ENCODE measurements at regions not wholly inside any gene's neighbourhood (a gene's known extent, or its start where the extent isn't known, plus 50 kb on each side); places are given as distances from the start of the nearest gene placed in this dataset.
"Not testable (repeated sequence)": the region's sequence is repeated elsewhere in the genome, so short reads cannot be mapped to it uniquely, and the experiment has no call there.

DNA sequence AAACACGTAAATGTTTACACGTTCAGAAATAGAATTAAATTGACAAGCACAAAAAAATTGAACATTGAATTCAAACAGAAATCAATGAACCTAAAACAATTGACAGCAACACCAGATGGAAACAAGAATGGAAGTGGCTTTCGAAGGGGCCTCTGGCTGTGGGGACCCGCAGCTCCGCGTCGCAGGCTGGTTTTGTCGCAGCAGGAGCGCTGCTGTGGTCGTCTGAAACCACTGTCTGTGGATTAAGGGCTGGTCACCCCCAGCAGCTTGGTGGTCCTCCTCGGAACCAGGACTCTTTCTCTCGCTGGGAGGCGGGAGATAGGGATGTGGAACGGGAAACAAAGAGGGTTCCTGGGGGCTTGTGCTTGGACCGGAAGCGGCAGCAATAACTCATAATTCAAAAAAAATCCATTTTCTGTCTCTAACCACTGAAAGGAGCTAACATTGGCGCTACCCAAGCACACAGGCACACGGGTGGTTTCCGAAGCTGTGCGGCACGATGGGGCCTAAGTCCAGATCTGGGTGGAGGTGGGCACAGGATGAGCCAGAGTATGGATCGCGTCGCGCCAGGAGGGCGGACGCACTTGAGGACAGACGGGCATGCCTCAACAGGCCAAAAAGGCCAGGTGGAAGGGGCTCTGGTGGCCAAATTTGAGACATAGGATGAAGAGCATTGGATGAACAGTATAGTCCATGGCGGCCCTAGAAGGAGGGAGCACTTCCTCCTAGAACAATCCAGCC lies 346.0 kb downstream of the CNTNAP3B start:
- H3K9me3 ChIP-seq; H3K4me3 ChIP-seq; in situ Hi-C loops (cut with MboI; ENCODE audit: low sequenced_read_pairs); H3K27me3 ChIP-seq (ENCODE audit: low read depth); DNase-seq (ENCODE audit: low spot score in 2 of 2); H3K36me3 ChIP-seq (replicated peaks); H3K4me1 ChIP-seq: not testable (repeated sequence)

DNA sequence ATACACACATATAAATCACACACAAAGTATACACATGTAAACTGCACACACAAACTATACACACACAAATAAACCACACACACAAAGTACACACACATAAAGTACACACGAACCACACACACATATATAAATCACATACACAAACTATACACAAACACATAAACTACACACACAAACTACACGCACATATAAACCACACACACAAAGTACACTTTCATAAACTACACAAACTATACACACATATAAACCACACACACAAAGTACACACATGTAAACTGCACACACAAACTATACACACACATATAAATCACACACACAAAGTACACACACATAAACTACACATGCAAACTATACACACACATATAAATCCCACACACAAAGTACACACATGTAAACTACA lies 347.3 kb downstream of the CNTNAP3B start:
- H3K27me3 ChIP-seq (ENCODE audit: low read depth); H3K36me3 ChIP-seq (replicated peaks); H3K9me3 ChIP-seq; DNase-seq (ENCODE audit: low spot score in 2 of 2); H3K4me1 ChIP-seq; H3K4me3 ChIP-seq; in situ Hi-C loops (cut with MboI; ENCODE audit: low sequenced_read_pairs): not testable (repeated sequence)

DNA sequence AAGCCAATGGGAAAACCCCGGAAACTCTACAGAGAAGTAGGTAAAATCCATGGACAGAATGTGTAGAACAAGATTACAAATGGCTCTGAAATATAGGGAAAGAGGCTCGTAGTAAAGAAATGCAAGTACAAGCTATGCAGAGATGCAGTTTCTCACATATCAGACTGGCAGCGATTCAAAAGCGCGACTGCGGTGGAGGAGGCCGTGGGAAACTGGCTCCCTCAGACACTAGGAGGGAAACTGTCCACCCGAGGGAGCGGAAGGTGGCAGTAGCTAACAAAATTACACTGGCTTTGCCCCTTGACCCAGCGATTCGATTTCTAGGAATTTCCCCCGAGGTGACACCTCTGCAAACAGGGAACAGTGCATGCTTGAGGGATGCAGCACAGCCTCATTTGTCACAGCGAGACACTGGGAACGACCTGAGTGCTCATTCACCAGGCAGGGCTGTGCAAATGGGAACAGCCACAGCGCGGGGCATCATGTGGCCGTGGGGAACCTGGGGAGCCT lies 349.3 kb downstream of the CNTNAP3B start:
- DNase-seq (ENCODE audit: low spot score in 2 of 2): not testable (repeated sequence)

DNA sequence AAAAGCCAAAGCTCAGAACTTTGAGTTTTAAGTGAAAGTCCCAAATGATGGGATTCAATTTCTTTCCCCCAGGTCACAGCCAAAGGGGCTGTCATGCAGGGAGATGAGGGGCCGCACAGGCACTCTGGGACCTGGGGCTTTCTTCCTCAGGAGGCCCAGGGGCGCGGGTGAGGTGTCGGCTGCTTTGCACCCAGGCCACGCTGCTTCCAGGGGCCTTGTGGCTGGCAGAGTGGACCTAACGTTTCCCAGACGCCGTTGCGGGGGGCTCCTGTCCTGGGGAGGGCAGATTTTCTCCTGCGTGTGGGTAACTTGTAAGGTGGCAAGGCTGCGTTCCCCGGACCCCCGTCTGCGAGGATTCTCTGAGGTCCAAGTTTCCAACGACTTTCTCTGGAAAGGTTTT lies 350.0 kb downstream of the CNTNAP3B start:
- H3K4me3 ChIP-seq; H3K4me1 ChIP-seq; DNase-seq (ENCODE audit: low spot score in 2 of 2); H3K9me3 ChIP-seq; in situ Hi-C loops (cut with MboI; ENCODE audit: low sequenced_read_pairs); H3K27me3 ChIP-seq (ENCODE audit: low read depth); H3K36me3 ChIP-seq (replicated peaks): not testable (repeated sequence)

More for the DNA sequence above, 349.3 kb downstream of the CNTNAP3B start:
- H3K27me3 ChIP-seq (ENCODE audit: low read depth); H3K36me3 ChIP-seq (replicated peaks); in situ Hi-C loops (cut with MboI; ENCODE audit: low sequenced_read_pairs); H3K4me3 ChIP-seq; H3K9me3 ChIP-seq; H3K4me1 ChIP-seq: not testable (repeated sequence)

DNA sequence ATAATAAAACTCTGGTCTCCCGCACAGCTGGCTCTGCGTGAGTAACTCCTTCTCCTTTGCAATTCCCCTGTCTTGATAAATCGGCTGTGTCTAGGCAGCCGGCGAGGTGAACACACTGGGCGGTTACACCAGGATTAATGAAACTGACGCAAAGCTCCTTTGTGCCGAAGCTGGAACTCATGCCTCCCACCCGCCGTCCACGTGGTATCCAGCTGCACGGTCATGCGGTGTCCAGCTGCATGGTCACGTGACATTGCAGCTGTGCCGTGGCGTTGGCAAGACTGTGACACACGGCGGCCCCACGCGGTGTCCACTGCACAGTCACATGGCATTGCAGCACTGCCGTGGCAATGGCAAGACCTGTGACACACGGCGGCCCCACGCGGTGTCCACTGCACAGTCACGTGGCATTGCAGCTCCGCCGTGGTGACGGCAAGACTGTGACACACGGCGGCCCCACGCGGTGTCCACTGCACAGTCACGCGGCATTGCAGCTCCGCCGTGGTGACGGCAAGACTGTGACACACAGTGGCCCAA lies 350.6 kb downstream of the CNTNAP3B start:
- H3K36me3 ChIP-seq (replicated peaks); DNase-seq (ENCODE audit: low spot score in 2 of 2); H3K9me3 ChIP-seq; in situ Hi-C loops (cut with MboI; ENCODE audit: low sequenced_read_pairs); H3K4me3 ChIP-seq; H3K4me1 ChIP-seq; H3K27me3 ChIP-seq (ENCODE audit: low read depth): not testable (repeated sequence)

DNA sequence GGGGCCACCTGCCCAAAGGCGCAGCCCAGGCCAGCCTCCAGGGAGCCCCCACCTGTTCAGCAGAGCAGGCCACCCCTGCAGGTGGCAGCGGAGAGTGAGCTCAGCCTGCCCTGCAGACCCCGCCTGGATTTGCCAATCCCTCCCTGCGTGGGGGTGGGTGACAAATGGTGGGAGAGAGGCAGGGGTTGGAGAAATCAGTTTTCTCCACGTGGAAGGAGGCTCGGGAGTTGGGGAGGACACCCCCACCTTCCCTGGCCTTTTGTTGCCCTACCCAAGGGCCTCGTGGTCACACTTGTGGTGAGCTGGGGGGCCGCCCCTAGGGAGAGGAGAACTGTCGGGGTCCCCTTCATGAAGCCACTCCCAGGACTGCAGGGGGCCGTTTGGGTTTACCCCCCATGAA lies 351.7 kb downstream of the CNTNAP3B start:
- in situ Hi-C loops (cut with MboI; ENCODE audit: low sequenced_read_pairs); H3K27me3 ChIP-seq (ENCODE audit: low read depth); DNase-seq (ENCODE audit: low spot score in 2 of 2); H3K4me1 ChIP-seq; H3K36me3 ChIP-seq (replicated peaks); H3K9me3 ChIP-seq; H3K4me3 ChIP-seq: not testable (repeated sequence)

DNA sequence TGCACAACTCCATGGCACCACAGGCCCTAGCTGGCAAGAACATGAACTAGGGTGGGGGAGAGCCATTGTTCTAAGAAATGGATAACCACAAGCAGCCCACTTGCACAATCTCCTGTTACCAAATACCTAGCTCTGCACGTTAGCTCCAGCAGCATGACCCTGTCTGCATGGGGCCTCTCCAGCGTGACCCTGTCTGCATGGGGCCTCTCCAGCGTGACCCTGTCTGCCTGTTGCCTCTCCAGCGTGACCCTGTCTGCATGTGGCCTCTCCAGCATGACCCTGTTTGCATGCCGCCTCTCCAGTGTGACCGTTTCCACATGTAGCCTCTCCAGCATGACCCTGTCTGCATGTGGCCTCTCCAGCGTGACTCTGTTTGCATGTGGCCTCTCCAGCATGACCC lies 356.7 kb downstream of the CNTNAP3B start:
- DNase-seq (ENCODE audit: low spot score in 2 of 2); H3K4me1 ChIP-seq; in situ Hi-C loops (cut with MboI; ENCODE audit: low sequenced_read_pairs); H3K36me3 ChIP-seq (replicated peaks); H3K9me3 ChIP-seq; H3K27me3 ChIP-seq (ENCODE audit: low read depth); H3K4me3 ChIP-seq: not testable (repeated sequence)

DNA sequence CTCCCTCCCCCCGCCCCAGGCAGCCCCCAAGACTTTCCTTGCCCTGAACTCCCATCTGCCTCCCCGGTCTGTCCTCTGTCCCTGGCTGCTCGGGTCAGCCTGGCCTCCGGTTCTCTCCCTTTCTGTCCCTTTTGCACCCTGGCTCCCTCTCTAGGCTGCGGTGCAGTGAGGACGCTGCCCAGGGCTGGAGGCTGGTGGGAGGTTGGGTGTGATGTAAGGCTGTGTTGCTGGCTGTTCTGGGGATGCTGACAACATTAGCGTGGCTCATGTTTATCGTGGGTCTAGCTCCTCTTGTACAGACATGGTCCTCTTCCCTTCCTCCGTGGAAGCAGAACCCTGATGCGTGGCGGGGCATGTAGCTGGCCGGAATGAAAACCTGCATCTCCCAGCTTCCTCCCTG lies 357.5 kb downstream of the CNTNAP3B start:
- H3K4me1 ChIP-seq; H3K9me3 ChIP-seq; H3K36me3 ChIP-seq (replicated peaks); H3K4me3 ChIP-seq; in situ Hi-C loops (cut with MboI; ENCODE audit: low sequenced_read_pairs); DNase-seq (ENCODE audit: low spot score in 2 of 2); H3K27me3 ChIP-seq (ENCODE audit: low read depth): not testable (repeated sequence)

DNA sequence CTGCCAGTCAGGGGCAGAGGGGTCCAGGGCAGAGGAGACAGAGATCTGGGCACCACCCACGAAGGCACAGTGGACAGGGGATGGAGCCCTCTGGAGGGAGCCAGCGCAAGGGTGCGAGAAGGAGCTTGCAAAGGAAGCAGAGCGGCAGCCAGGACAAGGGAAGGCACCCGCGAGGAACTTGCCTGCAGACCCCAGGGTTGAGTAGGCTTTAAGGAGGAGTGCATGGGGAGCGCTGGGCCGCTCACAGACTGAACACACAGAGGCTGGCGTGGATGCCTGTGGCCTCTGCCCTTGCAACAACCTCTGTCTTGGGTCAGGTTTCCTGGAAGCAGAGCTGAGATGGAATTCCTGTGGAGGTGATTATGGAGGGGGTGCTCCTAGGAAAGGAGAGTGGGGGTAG lies 374.4 kb downstream of the CNTNAP3B start:
- H3K27me3 ChIP-seq (ENCODE audit: low read depth); DNase-seq (ENCODE audit: low spot score in 2 of 2); H3K9me3 ChIP-seq; H3K4me3 ChIP-seq; H3K36me3 ChIP-seq (replicated peaks); in situ Hi-C loops (cut with MboI; ENCODE audit: low sequenced_read_pairs); H3K4me1 ChIP-seq: not testable (repeated sequence)

DNA sequence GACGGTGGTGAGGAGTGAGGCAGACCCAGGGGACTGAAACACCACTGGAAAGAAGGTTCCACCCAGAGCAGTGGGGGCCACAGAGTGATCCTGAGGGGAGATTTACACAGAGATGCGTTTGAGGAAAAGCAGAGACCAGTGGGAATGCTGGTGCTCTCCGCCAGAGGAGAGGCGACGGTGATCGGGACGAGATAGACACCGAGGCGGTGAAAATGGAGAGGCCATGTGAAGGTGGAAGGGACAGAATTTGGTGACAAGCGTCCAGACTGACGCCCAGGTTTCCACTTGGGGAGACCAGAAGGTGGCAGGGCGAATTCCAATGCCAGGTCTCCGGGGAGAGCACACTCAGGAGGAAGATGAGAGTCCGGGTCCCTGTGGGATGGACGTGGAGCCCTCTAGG lies 374.8 kb downstream of the CNTNAP3B start:
- H3K36me3 ChIP-seq (replicated peaks); in situ Hi-C loops (cut with MboI; ENCODE audit: low sequenced_read_pairs); H3K4me3 ChIP-seq; DNase-seq (ENCODE audit: low spot score in 2 of 2); H3K27me3 ChIP-seq (ENCODE audit: low read depth); H3K9me3 ChIP-seq; H3K4me1 ChIP-seq: not testable (repeated sequence)

DNA sequence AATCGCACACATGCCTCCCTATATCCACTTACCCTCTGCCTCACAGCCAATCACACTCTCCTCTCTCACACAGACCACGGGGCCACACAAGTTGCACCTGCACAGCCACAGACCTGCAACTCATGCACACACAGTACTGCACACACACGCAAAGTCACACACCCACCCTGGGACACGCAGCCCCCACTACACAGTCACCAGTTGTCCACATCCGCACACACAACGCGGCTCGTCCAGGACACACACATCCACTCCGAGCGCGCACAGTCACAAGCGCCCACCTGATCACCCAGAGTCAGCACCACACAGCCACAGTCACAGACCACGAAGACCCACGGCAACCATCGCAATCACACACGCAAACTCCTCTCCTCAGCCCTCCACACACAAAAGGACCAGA lies 387.3 kb downstream of the CNTNAP3B start:
- H3K9me3 ChIP-seq; H3K4me3 ChIP-seq; H3K36me3 ChIP-seq (replicated peaks); in situ Hi-C loops (cut with MboI; ENCODE audit: low sequenced_read_pairs); H3K4me1 ChIP-seq; H3K27me3 ChIP-seq (ENCODE audit: low read depth); DNase-seq (ENCODE audit: low spot score in 2 of 2): not testable (repeated sequence)

DNA sequence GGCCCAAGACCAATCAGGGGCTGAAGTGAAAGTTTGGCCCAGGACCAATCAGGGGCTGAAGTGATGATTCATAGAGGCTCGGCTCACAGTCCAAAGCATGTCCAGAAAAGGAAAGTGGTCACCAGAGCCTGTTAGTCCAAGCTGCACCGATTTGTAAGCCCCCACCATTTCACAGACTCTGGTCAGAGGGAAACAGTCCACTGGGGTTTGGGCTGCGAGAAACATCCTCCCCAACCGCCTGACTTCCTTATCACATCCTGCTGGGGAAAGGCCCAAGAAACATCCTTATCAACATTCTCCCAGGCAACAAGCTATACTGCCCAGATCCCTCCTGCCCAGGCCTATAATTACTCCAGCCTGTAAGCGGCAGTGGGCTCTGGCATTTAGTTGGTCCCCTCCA lies 388.1 kb downstream of the CNTNAP3B start:
- H3K36me3 ChIP-seq (replicated peaks); H3K4me1 ChIP-seq; H3K9me3 ChIP-seq; DNase-seq (ENCODE audit: low spot score in 2 of 2); H3K27me3 ChIP-seq (ENCODE audit: low read depth); in situ Hi-C loops (cut with MboI; ENCODE audit: low sequenced_read_pairs); H3K4me3 ChIP-seq: not testable (repeated sequence)

DNA sequence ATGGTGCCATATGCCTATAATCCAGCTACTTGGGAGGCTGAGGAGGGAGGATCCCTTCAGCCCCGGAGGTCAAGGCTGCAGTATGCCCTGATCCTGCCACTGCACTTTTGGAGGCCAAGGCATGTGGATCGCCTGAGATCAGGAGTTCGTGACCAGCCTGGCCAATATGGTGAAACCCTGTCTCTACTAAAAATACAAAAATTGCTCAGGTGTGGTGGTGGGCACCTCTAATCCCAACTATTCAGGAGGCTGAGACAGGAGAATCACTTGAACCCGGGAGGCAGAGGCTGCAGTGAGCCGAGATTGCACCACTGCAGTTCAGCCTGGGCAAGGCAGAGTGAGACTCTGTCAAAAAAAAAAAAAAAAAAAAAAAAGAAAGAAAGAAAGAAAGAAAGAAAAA lies 390.5 kb downstream of the CNTNAP3B start:
- H3K9me3 ChIP-seq; H3K27me3 ChIP-seq (ENCODE audit: low read depth); DNase-seq (ENCODE audit: low spot score in 2 of 2); in situ Hi-C loops (cut with MboI; ENCODE audit: low sequenced_read_pairs); H3K4me1 ChIP-seq; H3K4me3 ChIP-seq; H3K36me3 ChIP-seq (replicated peaks): not testable (repeated sequence)

DNA sequence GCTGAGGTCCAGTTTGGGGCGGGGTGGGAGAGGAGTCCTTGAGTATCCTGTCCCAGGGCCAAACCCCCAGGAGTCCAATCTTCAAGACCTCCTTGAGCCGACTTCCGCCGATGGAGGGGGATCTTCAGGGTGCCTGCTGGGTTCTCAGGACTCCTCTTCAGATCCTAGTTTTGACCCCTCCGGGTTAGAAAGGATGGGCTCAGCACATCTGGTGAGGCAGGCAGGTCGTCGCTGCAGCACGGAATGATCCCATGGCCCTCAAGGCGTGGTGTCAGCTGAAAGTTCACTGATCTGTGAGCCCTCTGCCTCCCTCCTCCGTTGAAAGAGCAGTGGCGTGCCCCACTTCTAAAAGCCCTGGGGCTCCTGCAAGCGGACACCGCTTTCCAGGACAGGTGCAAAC lies 430.0 kb downstream of the CNTNAP3B start:
- DNase-seq (ENCODE audit: low spot score in 2 of 2); H3K4me3 ChIP-seq; H3K4me1 ChIP-seq; H3K9me3 ChIP-seq; H3K27me3 ChIP-seq (ENCODE audit: low read depth); in situ Hi-C loops (cut with MboI; ENCODE audit: low sequenced_read_pairs); H3K36me3 ChIP-seq (replicated peaks): not testable (repeated sequence)

DNA sequence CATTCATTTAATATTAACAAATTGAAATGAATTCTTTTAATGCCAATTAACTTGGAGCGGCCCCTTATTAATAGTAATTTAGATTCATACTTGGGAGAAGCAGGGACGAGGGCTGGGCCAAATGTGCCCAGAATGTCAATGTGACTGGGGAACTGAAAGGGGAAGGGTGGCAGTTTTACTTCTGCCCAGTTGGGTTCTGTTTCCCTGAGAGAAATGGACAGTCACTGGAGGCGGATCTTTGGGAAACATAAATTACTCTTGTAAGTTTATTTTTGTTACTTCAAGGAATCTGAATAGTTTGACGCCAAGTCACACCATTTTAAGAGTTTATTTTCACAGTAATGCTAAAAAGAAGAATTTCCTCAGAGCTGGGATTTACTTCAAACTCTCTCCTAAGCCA lies 432.1 kb downstream of the CNTNAP3B start:
- H3K9me3 ChIP-seq; H3K4me1 ChIP-seq; in situ Hi-C loops (cut with MboI; ENCODE audit: low sequenced_read_pairs); H3K36me3 ChIP-seq (replicated peaks); DNase-seq (ENCODE audit: low spot score in 2 of 2); H3K27me3 ChIP-seq (ENCODE audit: low read depth); H3K4me3 ChIP-seq: not testable (repeated sequence)
